DOHH2 (cell line): ENCODE measurements at regions not wholly inside any gene's neighbourhood (a gene's known extent, or its start where the extent isn't known, plus 50 kb on each side); places are given as distances from the start of the nearest gene placed in this dataset.

ENCODE experiments used
- H3F3A ChIP-seq: fragments of 200-600 bp; sonication (generic), shearing (Covaris generic); 2 replicates; pipeline ENCODE4 v1.6.0; 2016; ENCODE audit warnings: antibody characterized with exemption, mild to moderate bottlenecking; ENCODE audit not compliant: control insufficient read depth, insufficient read depth
- H3K27ac ChIP-seq: fragments of 200-600 bp; sonication (generic); 2 replicates; pipeline ENCODE4 v1.5.1; 2014; ENCODE audit warnings: low read depth, mild to moderate bottlenecking, low read length, moderate library complexity
- H3K27me3 ChIP-seq: fragments of 200-600 bp; sonication (generic); 2 replicates; pipeline ENCODE4 v1.6.1; 2014; ENCODE audit warnings: mild to moderate bottlenecking, low read length, mixed read lengths; ENCODE audit not compliant: control insufficient read depth
- H3K36me3 ChIP-seq: fragments of 200-600 bp; sonication (generic); 2 replicates; pipeline ENCODE4 v1.6.1; 2014; ENCODE audit warnings: mild to moderate bottlenecking, low read length, moderate library complexity, mixed read lengths; ENCODE audit not compliant: control insufficient read depth
- H3K4me1 ChIP-seq: fragments of 200-600 bp; sonication (generic); 2 replicates; pipeline ENCODE4 v1.6.1; 2014; ENCODE audit warnings: mild to moderate bottlenecking, low read length, mixed read lengths; ENCODE audit not compliant: control insufficient read depth
- H3K4me2 ChIP-seq: fragments of 200-600 bp; sonication (generic); 2 replicates; pipeline ENCODE4 v1.6.0; 2014; ENCODE audit warnings: mild to moderate bottlenecking, low read length, moderate library complexity
- H3K4me3 ChIP-seq: fragments of 200-600 bp; sonication (generic); 2 replicates; pipeline ENCODE4 v1.5.1; 2014; ENCODE audit warnings: mild to moderate bottlenecking, low read length, mixed read lengths
- H3K79me2 ChIP-seq: fragments of 200-600 bp; sonication (generic); 2 replicates; pipeline ENCODE4 v1.6.1; 2014; ENCODE audit warnings: mild to moderate bottlenecking, low read length, mixed read lengths; ENCODE audit not compliant: control insufficient read depth
- H3K9me2 ChIP-seq: fragments of 200-600 bp; sonication (generic); replicated peaks from 2 replicates; pipeline ENCODE4 v1.6.1; 2014; ENCODE audit warnings: mild to moderate bottlenecking, low read length, mixed read lengths; ENCODE audit not compliant: control insufficient read depth
- H3K9me3 ChIP-seq: fragments of 200-600 bp; sonication (generic); 2 replicates; pipeline ENCODE4 v1.6.1; 2014; ENCODE audit warnings: antibody characterized with exemption, low read length, mixed read lengths; ENCODE audit not compliant: control insufficient read depth, insufficient read depth
- H4K20me1 ChIP-seq: fragments of 200-600 bp; sonication (generic); 2 replicates; pipeline ENCODE4 v1.6.0; 2014; ENCODE audit warnings: low read depth, mild to moderate bottlenecking, antibody characterized with exemption, low read length, moderate library complexity; ENCODE audit not compliant: control insufficient read depth, insufficient read depth
- CTCF ChIP-seq: fragments of 200-600 bp; sonication (generic); IDR thresholded peaks from one replicate; pipeline ENCODE4 v1.5.1; 2014; ENCODE audit warnings: antibody characterized with exemption, mild to moderate bottlenecking, low read depth, low read length; ENCODE audit not compliant: poor library complexity, severe bottlenecking
- EZH2phosphoT487 ChIP-seq: fragments of 200-600 bp; sonication (generic); IDR thresholded peaks from 2 replicates; pipeline ENCODE4 v1.6.1; 2017; ENCODE audit warnings: borderline replicate concordance, mild to moderate bottlenecking, antibody characterized with exemption, low read length, moderate library complexity, mixed read lengths

DNA sequence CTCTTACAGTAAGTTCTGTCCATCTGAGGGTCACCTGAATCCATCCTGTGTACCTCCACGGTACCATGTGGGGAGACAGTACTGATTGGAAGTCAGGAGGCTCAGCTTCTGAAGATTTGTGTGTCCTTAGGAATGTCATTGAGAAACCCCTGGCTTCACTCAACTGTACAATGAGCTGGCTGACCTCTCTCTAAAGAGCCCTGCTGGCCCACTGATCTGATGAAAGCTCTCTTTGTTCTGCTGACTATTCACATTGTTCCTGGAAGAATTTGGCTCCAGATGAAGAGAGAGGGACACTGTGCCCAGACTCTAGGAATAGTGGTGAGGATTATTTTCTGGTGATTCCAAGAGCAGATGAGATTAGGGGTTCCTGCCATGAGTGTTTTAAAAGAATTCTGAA lies 141.2 kb downstream of the LURAP1L start:
- Histone ChIP-seq H3K9me2 (no peaks in the 10 kb centered on the region), H3K4me2 (no peak overlapping the region), H3K36me3 (no peaks in the 10 kb centered on the region), H3K9me3 (no peaks in the 10 kb centered on the region), H3F3A (no peaks in the 10 kb centered on the region), H3K4me3 (no peak overlapping the region), H3K27me3 (no peaks in the 10 kb centered on the region), H3K4me1 (no peaks in the 10 kb centered on the region), H4K20me1 (no peaks in the 10 kb centered on the region), H3K79me2 (no peaks in the 10 kb centered on the region), H3K27ac (no peak overlapping the region)
- no peak for TF ChIP-seq CTCF
- no peak for TF ChIP-seq EZH2phosphoT487

DNA sequence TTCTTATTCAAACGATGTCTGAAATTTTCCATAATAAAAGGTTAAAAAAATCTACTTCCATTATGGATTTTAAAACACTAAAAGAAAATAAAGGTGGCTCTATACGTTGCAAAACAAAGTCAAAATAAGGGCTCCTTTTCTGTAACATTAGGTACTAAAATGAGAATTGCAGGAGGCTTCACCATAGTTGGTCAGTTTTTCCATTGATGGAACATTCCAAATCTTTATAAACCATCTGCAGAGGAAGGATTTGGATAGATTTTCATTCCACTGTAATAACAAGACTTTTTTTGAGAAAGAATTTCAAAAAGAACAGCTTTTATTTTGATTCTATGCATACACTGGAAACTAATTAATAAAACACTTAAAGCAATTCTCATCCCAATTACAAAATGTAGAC lies 145.6 kb downstream of the LURAP1L start:
- H3K27me3 ChIP-seq: no peaks in the 10 kb centered on the region
- no peak overlapping the region for H3K4me3 ChIP-seq
- H4K20me1 ChIP-seq: no peaks in the 10 kb centered on the region
- TF ChIP-seq CTCF (no peak), EZH2phosphoT487 (no peak)
- no peaks in the 10 kb centered on the region for H3K36me3 ChIP-seq
- no peaks in the 10 kb centered on the region for H3K4me1 ChIP-seq
- H3K79me2 ChIP-seq: no peaks in the 10 kb centered on the region
- H3K4me2 ChIP-seq: no peak overlapping the region
- no peaks in the 10 kb centered on the region for H3K9me2 ChIP-seq
- H3F3A ChIP-seq: no peaks in the 10 kb centered on the region
- H3K9me3 ChIP-seq: no peaks in the 10 kb centered on the region
- no peak overlapping the region for H3K27ac ChIP-seq

DNA sequence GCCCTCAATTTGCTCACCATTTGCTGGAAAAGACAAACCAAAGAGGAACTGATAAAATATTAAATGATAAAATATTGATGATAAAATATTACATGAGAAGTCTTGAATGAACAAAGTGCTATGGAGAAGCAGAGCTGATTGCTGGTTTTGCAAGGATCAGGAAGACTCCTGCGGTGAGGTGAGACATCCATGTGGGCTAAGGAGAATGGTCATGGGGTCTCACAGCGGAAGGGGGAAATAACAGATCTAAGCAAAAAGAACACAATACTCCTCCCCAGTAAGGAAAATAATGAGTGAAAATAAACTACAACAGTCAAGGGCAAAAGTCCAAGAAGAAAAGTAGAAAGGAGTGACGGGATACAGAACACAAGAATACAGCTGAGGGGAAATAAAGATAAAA lies 146.8 kb downstream of the LURAP1L start:
- H3K36me3 ChIP-seq: no peaks in the 10 kb centered on the region
- H3K4me2 ChIP-seq: no peak overlapping the region
- no peak overlapping the region for H3K4me3 ChIP-seq
- no peaks in the 10 kb centered on the region for H3K79me2 ChIP-seq
- H3K9me2 ChIP-seq: no peaks in the 10 kb centered on the region
- H4K20me1 ChIP-seq: no peaks in the 10 kb centered on the region
- no peaks in the 10 kb centered on the region for H3K4me1 ChIP-seq
- no peaks in the 10 kb centered on the region for H3F3A ChIP-seq
- H3K9me3 ChIP-seq: no peaks in the 10 kb centered on the region
- TF ChIP-seq EZH2phosphoT487: no peak
- no peak for TF ChIP-seq CTCF
- H3K27me3 ChIP-seq: no peaks in the 10 kb centered on the region
- H3K27ac ChIP-seq: no peak overlapping the region
